Loucy (cell line): ENCODE measurements at regions not wholly inside any gene's neighbourhood (a gene's known extent, or its start where the extent isn't known, plus 50 kb on each side); places are given as distances from the start of the nearest gene placed in this dataset.

Experiments
- H2AFZ ChIP-seq: fragments of 200-600 bp; sonication (generic); 2 replicates; pipeline ENCODE4 v1.6.0; 2016; ENCODE audit warnings: antibody characterized with exemption, mild to moderate bottlenecking, low read length, moderate library complexity
- H3F3A ChIP-seq: fragments of 200-600 bp; 2 replicates; pipeline ENCODE4 v1.6.0; 2016; ENCODE audit warnings: antibody characterized with exemption, low read depth, mild to moderate bottlenecking
- H3K27me3 ChIP-seq: fragments of 200-600 bp; sonication (generic); 2 replicates; pipeline ENCODE4 v1.6.1; 2014; ENCODE audit warnings: low read length, mild to moderate bottlenecking; ENCODE audit not compliant: insufficient read depth, poor library complexity, severe bottlenecking
- H3K36me3 ChIP-seq: fragments of 200-600 bp; sonication (generic); 2 replicates; pipeline ENCODE4 v1.6.1; 2016; ENCODE audit warnings: low read length; ENCODE audit not compliant: insufficient read depth
- H3K4me1 ChIP-seq: fragments of 200-600 bp; sonication (generic); 2 replicates; pipeline ENCODE4 v1.5.1; 2014; ENCODE audit warnings: low read length, mild to moderate bottlenecking; ENCODE audit not compliant: insufficient read depth, poor library complexity, severe bottlenecking
- H3K4me2 ChIP-seq: fragments of 200-600 bp; sonication (generic); 2 replicates; pipeline ENCODE4 v1.6.0; 2014; ENCODE audit warnings: antibody characterized with exemption, low read length, low read depth, mild to moderate bottlenecking; ENCODE audit not compliant: poor library complexity, severe bottlenecking
- H3K4me3 ChIP-seq: fragments of 200-600 bp; sonication (generic); 2 replicates; pipeline ENCODE4 v1.5.1; 2014; ENCODE audit warnings: low read length, mild to moderate bottlenecking, mixed read lengths; ENCODE audit not compliant: poor library complexity, severe bottlenecking
- H3K79me2 ChIP-seq: fragments of 200-600 bp; sonication (generic); 2 replicates; pipeline ENCODE4 v1.6.1; 2014; ENCODE audit warnings: low read length; ENCODE audit not compliant: insufficient read depth
- H3K9ac ChIP-seq: fragments of 200-600 bp; sonication (generic); 2 replicates; pipeline ENCODE4 v1.6.0; 2014; ENCODE audit warnings: mild to moderate bottlenecking, low read depth, low read length, moderate library complexity; ENCODE audit not compliant: poor library complexity, severe bottlenecking
- H3K9me2 ChIP-seq: fragments of 200-600 bp; sonication (generic); replicated peaks from 2 replicates; pipeline ENCODE4 v1.6.1; 2016; ENCODE audit warnings: low read depth, low read length, mixed read lengths
- H3K9me3 ChIP-seq: fragments of 200-600 bp; sonication (generic); 2 replicates; pipeline ENCODE4 v1.6.1; 2014; ENCODE audit warnings: mild to moderate bottlenecking, antibody characterized with exemption, low read length, low read depth; ENCODE audit not compliant: insufficient read depth
- H4K20me1 ChIP-seq: fragments of 200-600 bp; sonication (generic); 2 replicates; pipeline ENCODE4 v1.6.0; 2014; ENCODE audit warnings: antibody characterized with exemption, low read length, mild to moderate bottlenecking; ENCODE audit not compliant: insufficient read depth, poor library complexity, severe bottlenecking
- CTCF ChIP-seq: fragments of 200-600 bp; sonication (generic); conservative IDR thresholded peaks from 2 replicates; pipeline ENCODE4 v1.5.1; 2014; ENCODE audit warnings: mild to moderate bottlenecking, antibody characterized with exemption, low read length
- EZH2phosphoT487 ChIP-seq: fragments of 200-600 bp; IDR thresholded peaks from 2 replicates; pipeline ENCODE4 v1.6.1; 2018; ENCODE audit warnings: antibody characterized with exemption, mild to moderate bottlenecking, moderate library complexity, borderline replicate concordance

DNA sequence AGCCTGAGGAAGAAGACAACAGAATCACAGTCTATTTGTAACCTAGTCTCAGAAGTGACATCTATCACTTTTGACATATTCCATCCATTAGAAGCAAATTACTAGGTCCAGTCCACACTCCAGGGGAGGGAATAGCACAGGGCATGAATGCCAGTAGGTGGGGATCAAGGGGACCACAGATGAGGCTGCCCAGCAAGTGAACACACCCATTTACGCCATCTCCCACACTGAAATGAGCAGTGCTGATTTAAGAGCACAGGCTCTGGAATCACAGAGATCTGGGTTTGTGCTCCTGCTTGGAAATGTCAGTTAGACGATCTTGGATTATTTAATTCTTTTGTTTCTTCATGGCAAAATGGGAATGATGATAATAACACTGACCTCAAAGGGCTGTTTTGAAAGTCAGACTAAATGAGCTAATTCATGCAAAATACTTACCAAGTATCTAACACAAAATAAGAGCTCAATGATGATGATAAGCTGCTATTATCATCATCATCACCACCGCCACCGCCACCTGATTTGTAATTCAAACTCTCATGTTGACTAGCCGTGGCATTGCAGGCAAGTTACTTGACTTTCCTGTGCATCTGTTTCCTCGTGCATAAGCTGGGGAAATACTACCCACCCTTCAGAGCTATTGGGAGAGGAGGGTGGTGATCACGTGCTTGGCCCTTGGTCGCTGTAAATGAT lies 138.9 kb upstream of the KLF14 start:
- H3K79me2 ChIP-seq: no peaks in the 10 kb centered on the region
- no peaks in the 10 kb centered on the region for H3K9me2 ChIP-seq
- H3K4me1 ChIP-seq: peaks cover 11% of the 10 kb centered on the region
- H3K4me3 ChIP-seq: no peak overlapping the region
- no peak overlapping the region for H3K9ac ChIP-seq
- no peak overlapping the region for H3K4me2 ChIP-seq
- no peaks in the 10 kb centered on the region for H3K9me3 ChIP-seq
- H3K36me3 ChIP-seq: no peaks in the 10 kb centered on the region
- H2AFZ ChIP-seq: no peak overlapping the region
- TF ChIP-seq EZH2phosphoT487 (no peak), CTCF (no peak)
- H3F3A ChIP-seq: no peaks in the 10 kb centered on the region
- no peaks in the 10 kb centered on the region for H4K20me1 ChIP-seq
- H3K27me3 ChIP-seq: no peaks in the 10 kb centered on the region

GRCh38 chr7:130874071-130874915 lies 140.3 kb upstream of the KLF14 start:
- no peaks in the 10 kb centered on the region for H3F3A ChIP-seq
- no peaks in the 10 kb centered on the region for H3K79me2 ChIP-seq
- no peak overlapping the region for H3K9ac ChIP-seq
- TF ChIP-seq EZH2phosphoT487 (no peak), CTCF (no peak)
- H3K9me3 ChIP-seq: no peaks in the 10 kb centered on the region
- H3K4me3 ChIP-seq: no peak overlapping the region
- peaks cover 11% of the 10 kb centered on the region for H3K4me1 ChIP-seq
- no peaks in the 10 kb centered on the region for H3K27me3 ChIP-seq
- H2AFZ ChIP-seq: no peak overlapping the region
- no peaks in the 10 kb centered on the region for H3K36me3 ChIP-seq
- H4K20me1 ChIP-seq: no peaks in the 10 kb centered on the region
- no peaks in the 10 kb centered on the region for H3K9me2 ChIP-seq
- H3K4me2 ChIP-seq: no peak overlapping the region

DNA sequence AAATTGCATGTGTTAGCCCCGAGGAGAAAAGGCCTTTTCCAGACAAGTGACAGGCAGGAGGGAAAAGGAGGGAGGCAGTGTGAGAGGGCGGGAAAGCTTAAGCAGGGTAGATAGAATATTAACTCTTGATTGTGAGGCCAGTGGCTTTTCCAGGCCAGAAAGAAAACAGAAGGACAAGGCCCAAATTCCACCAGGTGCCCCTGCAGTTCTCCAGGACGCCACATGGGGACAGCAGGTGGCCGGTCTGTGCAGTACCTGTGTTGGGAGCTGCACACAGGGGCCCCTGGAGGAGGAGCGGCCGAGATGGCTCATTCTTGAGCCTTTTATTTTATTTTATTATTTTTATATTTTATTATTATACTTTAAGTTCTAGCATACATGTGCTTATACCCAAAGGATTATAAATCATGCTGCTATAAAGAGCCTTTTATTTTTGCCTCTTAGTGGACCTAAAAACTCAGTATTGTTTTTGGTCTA lies 141.3 kb upstream of the KLF14 start:
- no peaks in the 10 kb centered on the region for H4K20me1 ChIP-seq
- H2AFZ ChIP-seq: no peak overlapping the region
- H3K4me3 ChIP-seq: no peak overlapping the region
- H3K9me2 ChIP-seq: no peaks in the 10 kb centered on the region
- peak; percentile 88 for TF ChIP-seq CTCF
- no peak for TF ChIP-seq EZH2phosphoT487
- H3K9me3 ChIP-seq: no peaks in the 10 kb centered on the region
- no peaks in the 10 kb centered on the region for H3K79me2 ChIP-seq
- no peaks in the 10 kb centered on the region for H3K36me3 ChIP-seq
- H3K4me1 ChIP-seq: peaks cover 11% of the 10 kb centered on the region
- H3F3A ChIP-seq: no peaks in the 10 kb centered on the region
- H3K9ac ChIP-seq: no peak overlapping the region
- no peak overlapping the region for H3K4me2 ChIP-seq
- H3K27me3 ChIP-seq: no peaks in the 10 kb centered on the region
